OCI-LY7 (cell line): ENCODE measurements at regions not wholly inside any gene's neighbourhood (a gene's known extent, or its start where the extent isn't known, plus 50 kb on each side); places are given as distances from the start of the nearest gene placed in this dataset.

ENCODE experiments used
- BruUV-seq: library from RNA; stranded (reverse); fragments of 400-500 nt; replicated peaks from 2 replicates; lab custom pipeline; 2021; lab: Mats Ljungman, UMichigan
- CTCF ChIA-PET: fragments of 300-600 bp; sonication (Branson Sonifier 250); formaldehyde crosslinking; loops from one replicate; lab custom pipeline; 2022; ENCODE audit warnings: antibody characterized with exemption; ENCODE audit not compliant: unreplicated experiment; lab: Charles Lee
- POLR2A ChIA-PET: fragments of 300-600 bp; sonication (Branson Sonifier 250); formaldehyde crosslinking; loops from one replicate; lab custom pipeline; 2022; ENCODE audit warnings: antibody characterized with exemption; lab: Charles Lee
- DNase-seq: peaks from one replicate; pipeline ENCODE4 v3.0.0-alpha.2; 2015; ENCODE audit warnings: low spot score
- H2AFZ ChIP-seq: fragments of 200-600 bp; sonication (generic), shearing (Covaris generic); 2 replicates; pipeline ENCODE4 v1.6.1; 2014; ENCODE audit warnings: mild to moderate bottlenecking, antibody characterized with exemption, low read length, moderate library complexity
- H3K27ac ChIP-seq: fragments of 200-600 bp; sonication (generic); 2 replicates; pipeline ENCODE4 v1.5.1; 2014; ENCODE audit warnings: mixed run types, low read depth, mild to moderate bottlenecking, moderate library complexity, low read length, inconsistent platforms; ENCODE audit not compliant: poor library complexity, severe bottlenecking
- H3K36me3 ChIP-seq: fragments of 200-600 bp; sonication (generic); 2 replicates; pipeline ENCODE4 v1.6.1; 2014; ENCODE audit warnings: mild to moderate bottlenecking, antibody characterized with exemption, low read length, moderate library complexity, mixed read lengths; ENCODE audit not compliant: insufficient read depth
- H3K4me1 ChIP-seq: fragments of 200-600 bp; sonication (generic); 2 replicates; pipeline ENCODE4 v1.5.1; 2014; ENCODE audit warnings: mild to moderate bottlenecking, low read length; ENCODE audit not compliant: insufficient read depth, poor library complexity, severe bottlenecking
- H3K4me2 ChIP-seq: fragments of 200-600 bp; sonication (generic); 2 replicates; pipeline ENCODE4 v1.6.1; 2014; ENCODE audit warnings: mild to moderate bottlenecking, low read length
- H3K4me3 ChIP-seq: fragments of 200-600 bp; sonication (generic); 2 replicates; pipeline ENCODE4 v1.5.1; 2014; ENCODE audit warnings: mild to moderate bottlenecking, low read depth, low read length; ENCODE audit not compliant: poor library complexity, severe bottlenecking
- H3K79me2 ChIP-seq: fragments of 200-600 bp; sonication (generic); 2 replicates; pipeline ENCODE4 v1.6.1; 2016; ENCODE audit warnings: low read depth, mild to moderate bottlenecking, low read length, moderate library complexity, mixed read lengths; ENCODE audit not compliant: insufficient read depth
- H3K9me2 ChIP-seq: fragments of 200-600 bp; sonication (generic); 2 replicates; pipeline ENCODE4 v1.6.1; 2016; ENCODE audit warnings: mild to moderate bottlenecking, low read length, mixed read lengths; ENCODE audit not compliant: insufficient read depth
- H3K9me3 ChIP-seq: fragments of 200-600 bp; sonication (generic); 2 replicates; pipeline ENCODE4 v1.6.1; 2014; ENCODE audit warnings: mild to moderate bottlenecking, mixed run types, low read length, mixed read lengths
- H4K20me1 ChIP-seq: fragments of 200-600 bp; sonication (generic); 2 replicates; pipeline ENCODE4 v1.6.1; 2014; ENCODE audit warnings: mild to moderate bottlenecking, antibody characterized with exemption, low read length, moderate library complexity, mixed read lengths; ENCODE audit not compliant: insufficient read depth
- CTCF ChIP-seq: fragments of 200-600 bp; sonication (generic); conservative IDR thresholded peaks from 2 replicates; pipeline ENCODE4 v1.5.1; 2014; ENCODE audit warnings: mild to moderate bottlenecking, antibody characterized with exemption, low read length, moderate library complexity, mixed read lengths
- EZH2phosphoT487 ChIP-seq: fragments of 200-600 bp; sonication (generic); IDR thresholded peaks from 2 replicates; pipeline ENCODE4 v1.6.1; 2018; ENCODE audit warnings: low read depth, borderline replicate concordance, mild to moderate bottlenecking, mixed run types, antibody characterized with exemption, low read length, moderate library complexity, mixed read lengths
- intact Hi-C: fragments of 100-400 bp; cut with micrococcal nuclease; formaldehyde crosslinking; loops from one replicate; pipeline ENCODE4 v1.10.0; 2022; ENCODE audit not compliant: unreplicated experiment

GRCh38 chr10:7043055-7043653 is 367.7 kb downstream of the SFMBT2 start:
- H3K4me1 ChIP-seq, result peaks cover 3% of the 10 kb centered on the region
- H3K27ac ChIP-seq, result no peak overlapping the region
- intact Hi-C loops, result no loop called here
- TF ChIP-seq CTCF (no peak), EZH2phosphoT487 (no peak)
- H3K9me2 ChIP-seq, result no peaks in the 10 kb centered on the region
- no peak for DNase-seq
- ChIA-PET CTCF (no interaction called here), POLR2A (interaction anchor here (0.6 to 1.7 kb wide), 2 partner anchors 11 to 1077 kb away, joined by 3 to 5 read pairs; no protein-coding TSS in a partner anchor)
- H3K9me3 ChIP-seq, result no peaks in the 10 kb centered on the region; the same call in 1 of the 2 replicates
- no peaks in the 10 kb centered on the region for H3K79me2 ChIP-seq
- no TSS peak for BruUV-seq
- H3K4me3 ChIP-seq, result no peak overlapping the region
- no peaks in the 10 kb centered on the region for H3K36me3 ChIP-seq
- no peaks in the 10 kb centered on the region for H4K20me1 ChIP-seq
- H3K4me2 ChIP-seq, result no peak overlapping the region
- no peak overlapping the region for H2AFZ ChIP-seq

GRCh38 chr10:7042419-7043054 is 368.3 kb downstream of the SFMBT2 start:
- Histone ChIP-seq H3K4me1 (peaks cover 3% of the 10 kb centered on the region), H3K4me3 (no peak overlapping the region), H3K4me2 (no peak overlapping the region), H2AFZ (no peak overlapping the region), H3K9me3 (no peaks in the 10 kb centered on the region), H3K9me2 (no peaks in the 10 kb centered on the region), H3K27ac (no peak overlapping the region), H3K79me2 (no peaks in the 10 kb centered on the region), H4K20me1 (no peaks in the 10 kb centered on the region), H3K36me3 (no peaks in the 10 kb centered on the region)
- POLR2A ChIA-PET, result interaction anchor here (1.7 kb wide), 1 partner anchor 12 kb away, joined by 5 read pairs; no protein-coding TSS in a partner anchor
- no peak for TF ChIP-seq CTCF
- TF ChIP-seq EZH2phosphoT487, result no peak
- intact Hi-C loops, result no loop called here
- no TSS peak for BruUV-seq
- CTCF ChIA-PET, result no interaction called here
- no peak for DNase-seq

- H3K27ac ChIP-seq, result no peak overlapping the region
- CTCF ChIA-PET, result no interaction called here
- H3K9me3 ChIP-seq, result no peaks in the 10 kb centered on the region
- no peak overlapping the region for H2AFZ ChIP-seq
- TF ChIP-seq CTCF (no peak), EZH2phosphoT487 (no peak)
- H3K36me3 ChIP-seq, result no peaks in the 10 kb centered on the region
- H3K4me2 ChIP-seq, result no peak overlapping the region
- POLR2A ChIA-PET, result interaction anchor here (1.7 kb wide), 1 partner anchor 12 kb away, joined by 5 read pairs; no protein-coding TSS in a partner anchor
- DNase-seq, result no peak
- no peaks in the 10 kb centered on the region for H4K20me1 ChIP-seq
- no TSS peak for BruUV-seq
- peaks cover 3% of the 10 kb centered on the region for H3K4me1 ChIP-seq
- intact Hi-C loops, result no loop called here
- no peaks in the 10 kb centered on the region for H3K9me2 ChIP-seq
- H3K4me3 ChIP-seq, result no peak overlapping the region
- H3K79me2 ChIP-seq, result no peaks in the 10 kb centered on the region
These were observed 368.8 kb downstream of the SFMBT2 start for GRCh38 chr10:7042000-7042399.
